ENCODE measurements at regions not wholly inside any gene's neighbourhood (a gene's known extent, or its start where the extent isn't known, plus 50 kb on each side); places are given as distances from the start of the nearest gene placed in this dataset.

DNA sequence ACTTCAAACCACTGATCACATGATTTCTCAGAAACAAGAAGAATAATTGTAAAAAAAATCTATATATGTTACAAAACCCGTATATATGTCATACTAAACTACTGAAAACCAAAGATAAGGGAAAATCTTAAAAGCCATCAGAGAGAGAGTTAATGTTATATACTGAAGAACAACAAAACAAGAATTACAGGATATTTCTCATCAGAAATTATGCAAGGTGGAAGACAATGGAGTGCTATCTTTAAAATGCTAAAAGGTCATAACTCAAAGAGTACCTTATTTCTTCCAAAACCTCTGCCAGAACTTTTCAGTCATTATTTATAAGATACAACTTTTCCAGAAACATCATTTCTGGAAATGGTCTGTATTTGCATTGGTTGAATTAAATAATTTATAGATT is 256.8 kb downstream of the RBM26 start:
- no peaks in the 10 kb centered on the region for H3K27me3 ChIP-seq
- no peaks in the 10 kb centered on the region for H3K36me3 ChIP-seq
- intact Hi-C loops (cut with DNase I) = no loop called here
- DNase-seq (no peak), ATAC-seq (no peak)
- no peak overlapping the region for H3K27ac ChIP-seq
- no peaks in the 10 kb centered on the region for H3K4me1 ChIP-seq
- H3K4me3 ChIP-seq = no peak overlapping the region
- TF ChIP-seq, protein P1, sequence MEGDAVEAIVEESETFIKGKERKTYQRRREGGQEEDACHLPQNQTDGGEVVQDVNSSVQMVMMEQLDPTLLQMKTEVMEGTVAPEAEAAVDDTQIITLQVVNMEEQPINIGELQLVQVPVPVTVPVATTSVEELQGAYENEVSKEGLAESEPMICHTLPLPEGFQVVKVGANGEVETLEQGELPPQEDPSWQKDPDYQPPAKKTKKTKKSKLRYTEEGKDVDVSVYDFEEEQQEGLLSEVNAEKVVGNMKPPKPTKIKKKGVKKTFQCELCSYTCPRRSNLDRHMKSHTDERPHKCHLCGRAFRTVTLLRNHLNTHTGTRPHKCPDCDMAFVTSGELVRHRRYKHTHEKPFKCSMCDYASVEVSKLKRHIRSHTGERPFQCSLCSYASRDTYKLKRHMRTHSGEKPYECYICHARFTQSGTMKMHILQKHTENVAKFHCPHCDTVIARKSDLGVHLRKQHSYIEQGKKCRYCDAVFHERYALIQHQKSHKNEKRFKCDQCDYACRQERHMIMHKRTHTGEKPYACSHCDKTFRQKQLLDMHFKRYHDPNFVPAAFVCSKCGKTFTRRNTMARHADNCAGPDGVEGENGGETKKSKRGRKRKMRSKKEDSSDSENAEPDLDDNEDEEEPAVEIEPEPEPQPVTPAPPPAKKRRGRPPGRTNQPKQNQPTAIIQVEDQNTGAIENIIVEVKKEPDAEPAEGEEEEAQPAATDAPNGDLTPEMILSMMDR (IDR thresholded peaks at IDR 0.05) = no peak
- no peaks in the 10 kb centered on the region for H3K9me3 ChIP-seq

DNA sequence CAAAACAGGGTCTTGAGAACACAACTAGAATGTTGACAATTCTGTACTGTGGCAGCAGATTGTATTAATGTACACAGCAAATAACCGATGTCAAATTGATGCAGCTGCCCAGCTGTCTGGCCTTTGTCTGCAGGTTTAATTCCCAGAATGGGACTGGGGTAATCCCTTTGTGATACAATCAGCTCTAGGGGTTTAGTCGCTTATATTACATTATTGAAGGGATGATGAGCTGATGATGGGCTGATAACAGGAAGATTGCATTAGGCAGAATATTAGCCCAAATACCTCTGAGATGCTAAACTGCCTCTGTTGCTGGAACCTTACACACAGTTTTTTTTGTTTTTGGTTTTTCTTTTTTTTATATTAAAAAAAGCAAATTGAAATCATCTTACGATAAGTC is 265.0 kb downstream of the RBM26 start:
- Histone ChIP-seq H3K27ac (no peak overlapping the region), H3K36me3 (no peaks in the 10 kb centered on the region), H3K27me3 (no peaks in the 10 kb centered on the region), H3K9me3 (no peaks in the 10 kb centered on the region), H3K4me3 (no peak overlapping the region), H3K4me1 (no peaks in the 10 kb centered on the region)
- TF ChIP-seq, protein P1 (IDR thresholded peaks at IDR 0.05) = no peak
- ATAC-seq (no peak), DNase-seq (no peak)
- intact Hi-C loops (cut with DNase I) = no loop called here

DNA sequence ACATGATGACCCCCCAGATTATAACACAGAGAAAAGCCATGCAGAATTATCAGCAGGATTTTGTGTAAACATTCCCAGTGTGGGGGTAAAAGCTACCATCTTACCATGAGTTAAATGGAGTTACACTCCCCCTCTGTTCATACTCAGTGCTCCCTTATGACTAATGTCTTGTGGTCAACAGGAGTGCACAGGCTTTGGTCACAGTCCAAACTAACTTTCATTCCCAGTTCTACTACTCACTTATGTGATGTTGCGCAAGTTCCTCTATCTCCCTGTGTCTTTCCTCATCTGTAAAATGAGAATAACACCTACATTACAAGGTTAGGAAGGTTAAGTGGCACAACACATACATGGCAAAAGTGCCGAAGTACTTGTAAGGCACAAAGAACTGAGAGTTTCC is 277.9 kb downstream of the RBM26 start:
- peaks cover 0 to 2% of the 10 kb centered on the region in 2 donors for H3K9me3 ChIP-seq
- ATAC-seq (peak; percentile 88), DNase-seq (no peak)
- no peaks in the 10 kb centered on the region for H3K36me3 ChIP-seq
- H3K4me1 ChIP-seq = no peaks in the 10 kb centered on the region
- TF ChIP-seq, protein P1 (IDR thresholded peaks at IDR 0.05) = no peak
- H3K27me3 ChIP-seq = no peaks in the 10 kb centered on the region
- H3K4me3 ChIP-seq = no peak overlapping the region
- no peak overlapping the region for H3K27ac ChIP-seq
- intact Hi-C loops (cut with DNase I) = no loop called here

DNA sequence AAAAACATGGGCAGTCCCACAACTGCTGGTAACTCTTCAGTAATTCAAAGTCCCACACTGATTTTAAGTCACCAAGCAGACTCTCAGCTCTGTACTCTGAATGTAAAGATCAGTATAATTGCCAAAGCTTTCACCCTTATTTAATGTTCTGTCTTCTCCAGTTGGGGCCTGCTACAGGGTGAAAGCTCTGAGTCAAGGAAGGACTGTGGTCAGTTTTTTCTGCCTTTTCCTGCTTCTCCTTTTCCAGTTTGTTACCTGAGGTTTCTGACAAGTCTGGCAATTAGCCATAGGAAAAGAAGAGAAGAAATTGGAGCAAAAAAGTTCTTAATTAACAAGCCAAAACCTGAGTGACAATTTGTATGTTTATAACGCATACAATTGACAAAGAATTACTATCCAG is 279.3 kb downstream of the RBM26 start:
- ATAC-seq (no peak), DNase-seq (no peak)
- no peaks in the 10 kb centered on the region for H3K36me3 ChIP-seq
- H3K27me3 ChIP-seq = no peaks in the 10 kb centered on the region
- H3K4me1 ChIP-seq = no peaks in the 10 kb centered on the region
- H3K9me3 ChIP-seq = peaks cover 0 to 2% of the 10 kb centered on the region in 2 donors
- intact Hi-C loops (cut with DNase I) = no loop called here
- no peak overlapping the region for H3K27ac ChIP-seq
- TF ChIP-seq, protein P1 (IDR thresholded peaks at IDR 0.05) = no peak
- H3K4me3 ChIP-seq = no peak overlapping the region

DNA sequence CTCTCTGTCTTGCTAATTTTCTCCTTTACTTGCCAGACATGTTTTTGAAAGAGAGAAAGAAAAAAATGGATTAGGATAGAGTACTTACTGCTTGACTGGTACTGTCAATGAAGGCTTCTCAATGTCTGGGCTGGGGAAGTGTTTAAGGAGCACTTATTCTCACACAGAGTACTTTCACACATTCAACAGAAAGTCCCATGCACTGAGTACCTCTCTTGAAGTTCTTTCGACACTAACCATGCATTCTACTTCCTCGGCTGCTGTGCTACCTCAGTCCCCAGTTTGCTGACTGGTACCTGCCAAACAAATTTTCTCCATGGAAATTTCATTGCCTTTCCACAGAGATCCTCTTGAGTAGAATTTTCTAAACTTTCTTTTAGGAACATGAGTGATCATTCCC is 281.9 kb downstream of the RBM26 start:
- Histone ChIP-seq H3K9me3 (peaks cover 0 to 2% of the 10 kb centered on the region in 2 donors), H3K36me3 (no peaks in the 10 kb centered on the region), H3K27me3 (no peaks in the 10 kb centered on the region), H3K4me1 (no peaks in the 10 kb centered on the region), H3K27ac (no peak overlapping the region), H3K4me3 (no peak overlapping the region)
- no peak for DNase-seq
- TF ChIP-seq, protein P1 (IDR thresholded peaks at IDR 0.05) = no peak
- ATAC-seq = peak; percentile 91
- intact Hi-C loops (cut with DNase I) = no loop called here
